ENCODE measurements at regions not wholly inside any gene's neighbourhood (a gene's known extent, or its start where the extent isn't known, plus 50 kb on each side); places are given as distances from the start of the nearest gene placed in this dataset.
"Not testable (repeated sequence)": the region's sequence is repeated elsewhere in the genome, so short reads cannot be mapped to it uniquely, and the experiment has no call there.

DNA sequence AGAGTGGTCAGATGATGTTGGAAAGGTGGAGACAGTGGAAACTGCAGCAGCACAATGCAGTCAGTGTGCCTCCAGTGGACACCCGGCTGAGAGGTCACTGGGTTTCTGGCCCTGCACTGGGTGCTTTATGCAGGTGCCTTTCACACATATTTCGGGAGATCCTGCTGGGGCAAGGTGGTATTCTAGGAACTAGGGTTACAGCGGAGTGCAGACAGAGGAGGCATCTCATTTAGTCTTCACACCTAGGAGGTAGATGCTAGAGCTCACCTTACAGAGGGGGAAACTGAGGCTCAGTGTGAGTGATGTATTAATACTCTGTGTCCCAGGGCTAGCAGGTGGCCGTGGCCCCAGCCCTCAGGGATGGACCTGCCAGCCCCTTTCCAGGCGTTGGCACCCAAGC is 103.9 kb upstream of the KCTD7 start:
- no peak overlapping the region for H3K9ac ChIP-seq (ENCODE audit: low read length)
- H3K4me1 ChIP-seq (ENCODE audit: insufficient read depth, low read length), result no peaks in the 10 kb centered on the region
- H3K27ac ChIP-seq (ENCODE audit: low read depth, low read length), result no peak overlapping the region
- no peaks in the 10 kb centered on the region for H3K9me3 ChIP-seq (ENCODE audit: low read length)
- H3K27me3 ChIP-seq (ENCODE audit: control insufficient read depth in 1 of 2, insufficient read depth in 2 of 2, low read length in 2 of 2), result no peaks in the 10 kb centered on the region
- no peaks in the 10 kb centered on the region for H3K36me3 ChIP-seq (ENCODE audit: insufficient read depth, low read length)
- H3K4me3 ChIP-seq (ENCODE audit: low read depth in 1 of 2, low read length in 2 of 2), result no peak overlapping the region

GRCh38 chr7:66526782-66527181 is 101.9 kb upstream of the KCTD7 start:
- not testable (repeated sequence) for H3K9me3 ChIP-seq (ENCODE audit: low read length); H3K36me3 ChIP-seq (ENCODE audit: insufficient read depth, low read length); H3K9ac ChIP-seq (ENCODE audit: low read length); H3K4me3 ChIP-seq (ENCODE audit: low read depth in 1 of 2, low read length in 2 of 2); H3K27me3 ChIP-seq (ENCODE audit: control insufficient read depth in 1 of 2, insufficient read depth in 2 of 2, low read length in 2 of 2); H3K27ac ChIP-seq (ENCODE audit: low read depth, low read length); H3K4me1 ChIP-seq (ENCODE audit: insufficient read depth, low read length)

GRCh38 chr7:66528652-66529051 is 100.0 kb upstream of the KCTD7 start:
- Histone ChIP-seq H3K4me1 (ENCODE audit: insufficient read depth, low read length) (no peaks in the 10 kb centered on the region), H3K4me3 (ENCODE audit: low read depth in 1 of 2, low read length in 2 of 2) (no peak overlapping the region), H3K36me3 (ENCODE audit: insufficient read depth, low read length) (no peaks in the 10 kb centered on the region), H3K9ac (ENCODE audit: low read length) (no peak overlapping the region), H3K27ac (ENCODE audit: low read depth, low read length) (no peak overlapping the region), H3K9me3 (ENCODE audit: low read length) (no peaks in the 10 kb centered on the region), H3K27me3 (ENCODE audit: control insufficient read depth in 1 of 2, insufficient read depth in 2 of 2, low read length in 2 of 2) (no peaks in the 10 kb centered on the region)

- H3K4me3 ChIP-seq (ENCODE audit: low read depth in 1 of 2, low read length in 2 of 2), result no peak overlapping the region
- H3K36me3 ChIP-seq (ENCODE audit: insufficient read depth, low read length), result no peaks in the 10 kb centered on the region
- H3K27me3 ChIP-seq (ENCODE audit: control insufficient read depth in 1 of 2, insufficient read depth in 2 of 2, low read length in 2 of 2), result no peaks in the 10 kb centered on the region
- no peak overlapping the region for H3K9ac ChIP-seq (ENCODE audit: low read length)
- no peak overlapping the region for H3K27ac ChIP-seq (ENCODE audit: low read depth, low read length)
- no peaks in the 10 kb centered on the region for H3K9me3 ChIP-seq (ENCODE audit: low read length)
- no peaks in the 10 kb centered on the region for H3K4me1 ChIP-seq (ENCODE audit: insufficient read depth, low read length)
Observed at GRCh38 chr7:66529883-66530610, 98.6 kb upstream of the KCTD7 start.

DNA sequence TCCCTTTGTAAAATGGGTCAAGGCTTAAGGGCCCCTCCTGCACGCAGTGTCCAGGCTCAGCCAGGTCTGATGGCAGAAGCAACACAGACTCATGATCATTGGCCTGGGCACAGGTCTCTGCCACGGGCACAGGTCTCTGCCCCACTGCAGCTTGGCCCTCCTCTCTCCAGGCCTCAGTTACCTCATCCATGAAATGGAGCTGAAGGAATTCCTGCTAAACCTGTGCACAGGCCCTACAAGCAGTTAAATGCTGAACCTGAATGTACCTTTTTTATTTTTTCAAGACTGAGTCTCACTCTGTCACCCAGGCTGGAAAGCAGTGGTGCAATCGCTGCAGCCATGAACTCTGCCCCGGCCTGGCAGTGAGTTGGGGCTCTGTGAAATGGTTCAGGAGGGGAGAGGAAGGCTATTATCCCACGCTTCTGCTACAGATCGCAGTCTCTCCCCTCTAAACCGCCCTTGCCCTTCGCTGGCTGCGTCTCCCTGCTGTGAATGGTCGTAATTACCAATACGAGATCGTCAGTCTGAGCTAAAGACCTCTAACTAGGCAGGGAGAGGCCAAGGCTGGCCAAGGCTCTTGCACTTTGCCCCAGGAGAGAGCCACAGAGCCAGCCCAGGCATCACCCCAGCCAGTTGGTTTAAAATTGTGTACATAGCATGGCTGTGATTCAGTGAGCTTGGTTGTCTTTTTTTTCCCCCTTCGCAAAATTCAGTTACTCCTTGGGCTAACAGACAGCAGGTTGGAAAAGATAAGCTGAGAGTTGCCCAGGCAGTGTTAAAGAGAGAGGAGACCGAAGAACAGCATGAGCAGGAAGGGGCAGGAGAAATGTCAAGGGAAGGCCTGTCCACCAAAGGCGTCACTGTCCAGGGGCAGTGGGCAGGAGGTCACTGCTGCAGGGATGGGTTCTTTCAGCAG is 93.0 kb upstream of the KCTD7 start:
- Histone ChIP-seq H3K36me3 (ENCODE audit: insufficient read depth, low read length) (no peaks in the 10 kb centered on the region), H3K27me3 (ENCODE audit: control insufficient read depth in 1 of 2, insufficient read depth in 2 of 2, low read length in 2 of 2) (no peaks in the 10 kb centered on the region), H3K27ac (ENCODE audit: low read depth, low read length) (no peak overlapping the region), H3K4me1 (ENCODE audit: insufficient read depth, low read length) (no peaks in the 10 kb centered on the region), H3K9me3 (ENCODE audit: low read length) (no peaks in the 10 kb centered on the region), H3K9ac (ENCODE audit: low read length) (no peak overlapping the region), H3K4me3 (ENCODE audit: low read depth in 1 of 2, low read length in 2 of 2) (no peak overlapping the region)

DNA sequence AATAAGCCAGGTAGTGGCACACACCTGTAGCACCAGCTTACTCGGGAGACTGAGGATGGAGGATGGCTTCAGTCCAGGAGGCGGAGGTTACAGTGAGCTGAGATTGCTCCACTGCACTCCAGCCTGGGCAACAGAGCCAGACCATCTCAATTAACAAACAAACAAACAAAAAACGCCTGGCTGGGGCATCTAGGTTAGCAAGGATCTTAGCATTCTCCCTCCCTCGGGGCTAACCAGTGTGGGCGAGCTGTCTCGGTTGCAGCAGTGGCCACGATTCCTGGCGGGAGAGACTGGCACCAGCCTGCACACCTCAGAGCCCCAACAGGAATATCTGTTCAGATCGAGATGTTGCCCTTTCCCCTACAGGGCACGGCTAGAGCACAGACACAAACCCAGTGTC is 91.3 kb upstream of the KCTD7 start:
- H3K4me1 ChIP-seq (ENCODE audit: insufficient read depth, low read length), result no peaks in the 10 kb centered on the region
- H3K27me3 ChIP-seq (ENCODE audit: control insufficient read depth in 1 of 2, insufficient read depth in 2 of 2, low read length in 2 of 2), result no peaks in the 10 kb centered on the region
- H3K27ac ChIP-seq (ENCODE audit: low read depth, low read length), result no peak overlapping the region
- H3K9me3 ChIP-seq (ENCODE audit: low read length), result no peaks in the 10 kb centered on the region
- H3K36me3 ChIP-seq (ENCODE audit: insufficient read depth, low read length), result peaks cover 9% of the 10 kb centered on the region
- H3K4me3 ChIP-seq (ENCODE audit: low read depth in 1 of 2, low read length in 2 of 2), result no peak overlapping the region
- no peak overlapping the region for H3K9ac ChIP-seq (ENCODE audit: low read length)

DNA sequence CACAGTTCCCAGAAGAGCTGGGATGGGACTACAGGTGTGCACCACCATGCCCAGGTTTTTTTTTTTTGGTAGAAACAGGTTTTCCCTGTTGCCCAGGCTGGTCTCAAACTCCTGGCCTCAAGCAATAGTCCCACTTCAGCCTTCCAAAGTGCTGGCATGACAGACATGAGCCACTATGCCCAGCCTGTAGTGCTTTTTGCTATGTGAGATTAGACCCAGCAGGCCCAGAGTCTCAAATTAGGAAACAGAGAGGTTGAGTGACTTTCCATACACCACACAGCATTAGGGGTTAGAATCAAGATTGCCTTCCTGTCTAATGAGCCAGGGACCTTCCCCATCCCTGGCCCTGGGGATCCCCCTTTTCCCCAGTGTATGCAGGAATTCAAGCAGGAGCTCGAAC is 90.8 kb upstream of the KCTD7 start:
- H3K9ac ChIP-seq (ENCODE audit: low read length), result no peak overlapping the region
- no peaks in the 10 kb centered on the region for H3K9me3 ChIP-seq (ENCODE audit: low read length)
- H3K27me3 ChIP-seq (ENCODE audit: control insufficient read depth in 1 of 2, insufficient read depth in 2 of 2, low read length in 2 of 2), result no peaks in the 10 kb centered on the region
- peaks cover 10% of the 10 kb centered on the region for H3K36me3 ChIP-seq (ENCODE audit: insufficient read depth, low read length)
- H3K4me3 ChIP-seq (ENCODE audit: low read depth in 1 of 2, low read length in 2 of 2), result no peak overlapping the region
- H3K27ac ChIP-seq (ENCODE audit: low read depth, low read length), result no peak overlapping the region
- no peaks in the 10 kb centered on the region for H3K4me1 ChIP-seq (ENCODE audit: insufficient read depth, low read length)

GRCh38 chr7:66539264-66539623 is 89.4 kb upstream of the KCTD7 start:
- H3K4me3 ChIP-seq (ENCODE audit: low read depth in 1 of 2, low read length in 2 of 2), result no peak overlapping the region
- no peak overlapping the region for H3K27ac ChIP-seq (ENCODE audit: low read depth, low read length)
- no peak overlapping the region for H3K9ac ChIP-seq (ENCODE audit: low read length)
- no peaks in the 10 kb centered on the region for H3K27me3 ChIP-seq (ENCODE audit: control insufficient read depth in 1 of 2, insufficient read depth in 2 of 2, low read length in 2 of 2)
- H3K4me1 ChIP-seq (ENCODE audit: insufficient read depth, low read length), result no peaks in the 10 kb centered on the region
- H3K9me3 ChIP-seq (ENCODE audit: low read length), result no peaks in the 10 kb centered on the region
- H3K36me3 ChIP-seq (ENCODE audit: insufficient read depth, low read length), result peaks cover 15% of the 10 kb centered on the region

DNA sequence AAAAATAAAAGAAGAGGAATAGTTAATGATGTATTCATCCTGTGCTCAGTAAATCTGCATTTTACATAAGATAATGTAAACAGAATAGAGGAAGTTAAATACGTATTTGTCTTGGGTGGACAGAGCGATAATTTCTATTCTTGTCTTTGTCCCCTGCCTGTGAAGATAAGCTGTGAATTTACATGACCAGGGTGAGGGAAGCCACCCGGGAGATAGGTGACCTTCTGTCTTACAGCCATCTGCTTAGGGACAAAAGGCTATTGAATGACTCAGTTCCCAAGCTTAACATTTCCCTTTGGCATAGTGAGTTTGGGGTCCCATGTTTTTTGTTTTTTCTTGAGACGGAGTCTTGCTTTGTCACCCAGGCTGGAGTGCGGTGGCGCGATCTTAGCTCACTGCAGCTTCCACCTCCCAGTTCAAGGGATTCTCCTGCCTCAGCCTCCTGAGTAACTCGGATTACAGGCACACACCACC is 88.7 kb upstream of the KCTD7 start:
- H3K9ac ChIP-seq (ENCODE audit: low read length), result no peak overlapping the region
- peaks cover 15% of the 10 kb centered on the region for H3K36me3 ChIP-seq (ENCODE audit: insufficient read depth, low read length)
- no peaks in the 10 kb centered on the region for H3K27me3 ChIP-seq (ENCODE audit: control insufficient read depth in 1 of 2, insufficient read depth in 2 of 2, low read length in 2 of 2)
- H3K4me3 ChIP-seq (ENCODE audit: low read depth in 1 of 2, low read length in 2 of 2), result no peak overlapping the region
- H3K27ac ChIP-seq (ENCODE audit: low read depth, low read length), result no peak overlapping the region
- H3K4me1 ChIP-seq (ENCODE audit: insufficient read depth, low read length), result no peaks in the 10 kb centered on the region
- H3K9me3 ChIP-seq (ENCODE audit: low read length), result no peaks in the 10 kb centered on the region

DNA sequence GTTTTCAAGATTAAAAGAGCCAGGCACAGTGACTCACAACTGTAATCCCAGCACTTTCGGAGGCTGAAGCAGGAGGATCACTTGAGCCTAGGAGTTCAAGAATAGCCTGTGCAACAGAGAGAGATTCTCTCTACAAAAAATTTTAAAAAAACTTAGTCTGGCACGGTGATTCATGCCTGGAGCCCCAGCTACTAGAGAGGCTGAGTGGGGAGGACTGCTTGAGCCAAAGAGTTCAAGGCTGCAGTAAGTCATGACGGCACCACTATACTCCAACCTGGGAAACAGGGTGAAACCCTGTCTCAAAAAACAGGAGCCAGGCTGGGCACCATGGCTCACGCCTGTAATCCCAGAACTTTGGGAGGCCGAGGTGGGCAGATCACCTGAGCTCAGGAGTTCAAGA is 86.6 kb upstream of the KCTD7 start:
- Histone ChIP-seq H3K36me3 (ENCODE audit: insufficient read depth, low read length) (peaks cover 19% of the 10 kb centered on the region), H3K27ac (ENCODE audit: low read depth, low read length) (no peak overlapping the region), H3K9ac (ENCODE audit: low read length) (no peak overlapping the region), H3K9me3 (ENCODE audit: low read length) (no peaks in the 10 kb centered on the region), H3K4me3 (ENCODE audit: low read depth in 1 of 2, low read length in 2 of 2) (no peak overlapping the region), H3K4me1 (ENCODE audit: insufficient read depth, low read length) (no peaks in the 10 kb centered on the region), H3K27me3 (ENCODE audit: control insufficient read depth in 1 of 2, insufficient read depth in 2 of 2, low read length in 2 of 2) (no peaks in the 10 kb centered on the region)

DNA sequence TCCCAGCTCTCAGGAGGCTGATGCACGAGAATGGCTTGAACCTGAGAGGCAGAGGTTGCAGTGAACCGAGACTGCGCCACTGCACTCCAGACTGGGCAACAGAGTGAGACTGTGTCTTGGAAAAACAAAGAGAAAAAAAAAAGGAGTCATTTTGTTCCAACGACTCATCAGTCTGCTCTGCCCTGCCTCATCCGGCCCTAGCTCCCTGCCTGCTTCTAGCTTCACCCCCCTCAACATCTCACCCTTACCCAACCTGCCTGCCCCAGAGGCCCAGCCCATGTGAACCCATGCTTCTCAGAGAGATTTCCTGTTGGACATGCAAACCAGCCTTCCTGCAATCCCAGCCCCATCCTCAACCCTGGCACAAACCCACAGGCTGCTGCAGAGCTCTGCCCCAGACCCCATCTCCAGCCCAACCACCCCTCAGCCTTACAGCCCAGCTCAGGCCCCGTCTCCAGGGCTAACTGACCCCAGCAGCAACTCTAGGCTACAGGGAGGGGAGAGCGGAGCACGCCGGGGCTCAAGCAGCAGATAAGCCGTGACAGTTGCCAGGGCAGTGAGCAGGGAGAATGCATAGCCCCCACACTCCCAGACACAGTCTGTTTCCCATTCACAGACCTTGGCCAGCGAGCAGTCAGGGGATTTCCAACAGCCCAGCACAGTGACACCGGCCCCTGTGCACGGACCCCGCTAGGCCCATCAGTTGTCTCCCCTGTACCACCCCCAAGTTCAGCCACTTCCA is 86.0 kb upstream of the KCTD7 start:
- Histone ChIP-seq H3K27me3 (ENCODE audit: control insufficient read depth in 1 of 2, insufficient read depth in 2 of 2, low read length in 2 of 2) (no peaks in the 10 kb centered on the region), H3K27ac (ENCODE audit: low read depth, low read length) (no peak overlapping the region), H3K36me3 (ENCODE audit: insufficient read depth, low read length) (peaks cover 19% of the 10 kb centered on the region), H3K4me3 (ENCODE audit: low read depth in 1 of 2, low read length in 2 of 2) (no peak overlapping the region), H3K4me1 (ENCODE audit: insufficient read depth, low read length) (no peaks in the 10 kb centered on the region), H3K9me3 (ENCODE audit: low read length) (no peaks in the 10 kb centered on the region), H3K9ac (ENCODE audit: low read length) (no peak overlapping the region)
